ENCODE measurements at regions not wholly inside any gene's neighbourhood (a gene's known extent, or its start where the extent isn't known, plus 50 kb on each side); places are given as distances from the start of the nearest gene placed in this dataset.

- intact Hi-C loops (cut with micrococcal nuclease) = no loop called here
- Histone ChIP-seq H3K27ac (ENCODE audit: low read length) (no peak overlapping the region), H3K27me3 (ENCODE audit: control insufficient read depth, insufficient read depth, low read length) (no peaks in the 10 kb centered on the region), H3K4me3 (ENCODE audit: low read length) (no peak overlapping the region), H3K4me1 (ENCODE audit: control insufficient read depth, insufficient read depth, low read length) (no peaks in the 10 kb centered on the region), H3K36me3 (ENCODE audit: control insufficient read depth, insufficient read depth, low read length) (no peaks in the 10 kb centered on the region), H3K9me3 (ENCODE audit: control insufficient read depth, insufficient read depth, low read length) (no peaks in the 10 kb centered on the region)
- DNase-seq (no peak), ATAC-seq (no peak)
- Mint-ChIP-seq H3K27ac (no peak overlapping the region), H3K36me3 (no peaks in the 10 kb centered on the region), H3K4me3 (no peak overlapping the region), H3K27me3 (ENCODE audit: low read depth in 2 of 2) (peaks cover 14 to 31% of the 10 kb centered on the region in 2 donors), H3K9me3 (no peaks in the 10 kb centered on the region), H3K4me1 (no peaks in the 10 kb centered on the region)
- no peak for TF ChIP-seq CTCF (IDR thresholded peaks at IDR 0.05)
- WGBS (ENCODE audit: insufficient coverage) = 47% methylated on average over 14 of the region's 15 CpGs
These were observed 189.2 kb upstream of the PODXL start for GRCh38 chr7:131745390-131746248.

GRCh38 chr7:131741446-131741845 lies 185.0 kb upstream of the PODXL start:
- no peak for TF ChIP-seq CTCF (IDR thresholded peaks at IDR 0.05)
- ATAC-seq = no peak
- Histone ChIP-seq H3K4me3 (ENCODE audit: low read length) (no peak overlapping the region), H3K4me1 (ENCODE audit: control insufficient read depth, insufficient read depth, low read length) (no peaks in the 10 kb centered on the region), H3K27ac (ENCODE audit: low read length) (no peak overlapping the region), H3K36me3 (ENCODE audit: control insufficient read depth, insufficient read depth, low read length) (no peaks in the 10 kb centered on the region), H3K27me3 (ENCODE audit: control insufficient read depth, insufficient read depth, low read length) (no peaks in the 10 kb centered on the region), H3K9me3 (ENCODE audit: control insufficient read depth, insufficient read depth, low read length) (no peaks in the 10 kb centered on the region)
- WGBS (ENCODE audit: insufficient coverage) = 78% methylated on average over 4 of the region's 4 CpGs
- no peaks in the 10 kb centered on the region for H3K4me1 Mint-ChIP-seq
- H3K9me3 Mint-ChIP-seq = no peaks in the 10 kb centered on the region
- intact Hi-C loops (cut with micrococcal nuclease) = no loop called here
- peaks cover 15 to 42% of the 10 kb centered on the region in 2 donors for H3K27me3 Mint-ChIP-seq (ENCODE audit: low read depth in 2 of 2)
- no peak overlapping the region for H3K4me3 Mint-ChIP-seq
- H3K36me3 Mint-ChIP-seq = no peaks in the 10 kb centered on the region
- no peak for DNase-seq
- no peak overlapping the region for H3K27ac Mint-ChIP-seq

- peaks cover 18 to 42% of the 10 kb centered on the region in 2 donors for H3K27me3 Mint-ChIP-seq (ENCODE audit: low read depth in 2 of 2)
These were observed 181.5 kb upstream of the PODXL start for GRCh38 chr7:131737746-131738465.

More at GRCh38 chr7:131737746-131738465, 181.5 kb upstream of the PODXL start:
- ATAC-seq (no peak), DNase-seq (no peak)
- no peak overlapping the region for H3K4me3 ChIP-seq (ENCODE audit: low read length)
- no peaks in the 10 kb centered on the region for H3K36me3 Mint-ChIP-seq
- no peaks in the 10 kb centered on the region for H3K4me1 Mint-ChIP-seq
- H3K4me1 ChIP-seq (ENCODE audit: control insufficient read depth, insufficient read depth, low read length) = no peaks in the 10 kb centered on the region
- no peak overlapping the region for H3K27ac Mint-ChIP-seq
- H3K36me3 ChIP-seq (ENCODE audit: control insufficient read depth, insufficient read depth, low read length) = no peaks in the 10 kb centered on the region
- no peaks in the 10 kb centered on the region for H3K9me3 Mint-ChIP-seq
- no peak for TF ChIP-seq CTCF (IDR thresholded peaks at IDR 0.05)
- no peaks in the 10 kb centered on the region for H3K9me3 ChIP-seq (ENCODE audit: control insufficient read depth, insufficient read depth, low read length)
- no peak overlapping the region for H3K27ac ChIP-seq (ENCODE audit: low read length)
- H3K4me3 Mint-ChIP-seq = no peak overlapping the region
- intact Hi-C loops (cut with micrococcal nuclease) = no loop called here
- WGBS (ENCODE audit: insufficient coverage) = 74% methylated on average over 25 of the region's 25 CpGs
- no peaks in the 10 kb centered on the region for H3K27me3 ChIP-seq (ENCODE audit: control insufficient read depth, insufficient read depth, low read length)
